ENCODE measurements at regions not wholly inside any gene's neighbourhood (a gene's known extent, or its start where the extent isn't known, plus 50 kb on each side); places are given as distances from the start of the nearest gene placed in this dataset.

DNA sequence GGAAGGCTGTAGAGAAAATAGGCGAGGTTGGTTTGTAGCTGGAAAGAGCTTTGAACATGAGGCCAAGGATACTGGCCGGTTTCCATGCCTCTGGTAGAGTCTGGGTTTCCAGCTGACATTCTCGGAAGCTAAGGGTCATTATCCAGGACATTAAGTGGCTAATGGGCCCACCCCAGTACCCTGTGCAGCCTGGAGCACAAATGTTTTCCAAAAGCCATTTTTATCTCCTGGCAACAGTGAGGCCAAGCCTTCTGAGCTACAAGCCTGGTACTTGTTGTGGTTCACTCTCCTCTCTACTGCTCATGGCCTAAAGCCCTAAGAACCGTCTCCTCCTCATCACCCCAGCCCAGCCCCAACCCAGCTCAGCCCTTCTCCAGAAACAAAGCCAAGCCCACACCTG is 122.9 kb downstream of the DMRTA2 start:
- DNase-seq (ENCODE audit: low read depth in 4 of 4, low spot score in 3 of 4), result no peak

DNA sequence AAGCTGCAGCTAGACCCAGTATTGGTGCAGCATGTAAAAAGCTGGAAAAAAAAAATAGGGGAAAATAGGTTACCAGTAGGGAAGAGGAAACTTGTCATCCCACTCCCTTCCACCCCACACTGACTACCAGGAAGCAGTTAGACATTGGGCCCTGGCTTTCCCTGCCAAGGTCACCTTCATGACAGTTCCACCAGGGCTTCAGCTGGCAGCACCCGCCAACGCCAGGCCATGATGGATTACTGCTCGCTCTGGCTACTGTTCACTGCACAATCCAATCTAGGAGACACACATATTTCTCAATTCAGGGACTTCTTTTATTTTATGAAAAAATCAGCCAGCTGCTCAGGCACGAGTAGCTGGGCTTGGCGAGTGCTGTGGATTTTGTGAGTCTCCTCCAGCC is 127.7 kb downstream of the DMRTA2 start:
- DNase-seq (ENCODE audit: low read depth in 4 of 4, low spot score in 3 of 4), result no peak

DNA sequence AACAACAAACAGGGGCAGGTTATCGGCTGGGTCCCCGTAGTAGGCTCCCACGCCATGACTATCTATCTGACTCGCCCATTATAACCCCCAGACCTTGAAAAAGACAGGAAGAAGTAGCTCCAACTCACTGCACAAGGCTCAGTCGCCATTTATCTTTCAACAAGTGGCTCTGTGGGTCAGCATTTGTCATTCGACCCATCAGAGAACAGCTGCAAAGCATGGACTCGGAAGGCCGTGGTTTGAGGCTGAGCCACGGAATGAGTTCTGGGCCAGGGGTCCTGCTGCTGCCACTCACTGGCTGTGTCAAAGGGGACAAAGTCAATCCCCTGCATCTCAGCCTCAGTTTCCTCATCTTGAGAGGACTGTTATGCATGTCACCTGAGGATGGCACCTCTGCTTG is 131.0 kb downstream of the DMRTA2 start:
- DNase-seq (ENCODE audit: low read depth in 4 of 4, low spot score in 3 of 4), result no peak

DNA sequence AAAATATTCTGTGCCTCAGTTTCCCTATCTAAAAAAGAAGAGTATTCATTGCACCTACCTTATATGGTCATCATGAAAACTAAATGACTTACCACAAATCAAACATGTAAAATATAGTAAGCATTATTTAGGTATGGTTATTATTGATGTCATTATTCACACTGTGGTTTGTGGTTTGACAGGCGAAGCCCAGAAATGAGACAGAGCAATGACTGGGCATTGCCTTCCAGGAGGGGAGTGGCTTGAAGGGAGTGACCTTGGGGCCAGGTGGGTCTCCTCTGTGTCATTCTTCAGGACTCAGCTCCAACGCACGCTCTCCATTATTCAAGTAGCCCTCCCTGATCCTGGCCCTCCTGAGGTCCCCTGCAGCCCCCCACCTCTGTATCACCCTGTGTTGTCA is 133.7 kb downstream of the DMRTA2 start:
- no peak for DNase-seq (ENCODE audit: low read depth in 4 of 4, low spot score in 3 of 4)

DNA sequence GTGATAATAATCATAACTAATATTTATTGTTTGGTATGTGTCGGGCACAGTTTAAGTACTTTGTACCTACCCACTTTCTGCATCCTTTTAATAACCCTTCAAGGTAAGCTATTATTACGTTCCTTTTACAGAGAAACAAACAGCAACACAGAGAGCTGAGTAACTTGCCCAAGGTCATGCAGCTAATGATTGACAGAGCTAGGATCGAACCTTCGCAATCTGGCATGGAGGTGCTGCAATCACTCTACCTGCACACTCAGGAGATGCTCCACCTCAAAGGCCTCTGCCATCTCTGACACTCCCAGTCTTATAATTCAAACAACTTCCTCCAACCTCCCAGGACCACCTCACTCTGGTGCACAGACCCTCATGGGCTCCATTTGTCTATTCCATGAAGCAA is 137.2 kb downstream of the DMRTA2 start:
- DNase-seq (ENCODE audit: low read depth in 4 of 4, low spot score in 3 of 4), result no peak

DNA sequence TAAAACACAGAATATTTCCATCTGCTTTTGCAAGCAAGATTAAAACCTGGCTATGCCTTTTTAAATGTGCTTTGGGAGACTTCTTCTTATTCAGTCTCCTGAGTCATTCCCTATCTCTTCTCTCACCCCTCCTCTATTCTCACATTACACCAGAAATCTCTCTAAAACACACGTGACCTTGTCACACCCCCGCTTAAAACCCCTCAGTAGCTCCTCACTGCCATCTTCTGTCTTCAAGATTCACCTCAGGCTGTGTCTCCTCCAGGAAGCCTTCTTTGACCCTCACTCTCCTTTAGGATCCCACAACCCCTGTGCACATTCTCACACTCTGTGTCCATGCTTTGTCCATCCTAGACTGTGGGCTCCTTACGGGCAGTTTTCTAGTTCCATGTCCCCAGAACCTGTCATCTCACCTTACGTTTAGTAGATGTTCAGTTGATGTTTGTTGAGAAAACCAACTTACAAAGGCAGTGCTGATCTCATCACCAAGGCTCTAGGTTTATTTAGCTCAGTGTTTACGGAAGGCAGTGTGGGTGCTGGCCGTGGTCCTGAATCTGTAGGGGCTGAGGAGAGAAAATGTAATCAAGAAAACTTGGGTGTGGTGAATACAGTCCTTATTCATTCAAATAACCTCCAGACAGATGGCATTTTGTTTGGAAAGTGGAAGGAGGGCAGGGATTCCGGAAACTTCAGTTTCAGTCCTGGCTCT is 143.5 kb downstream of the DMRTA2 start:
- peak; percentile 41 to 65 (median 50) for DNase-seq (ENCODE audit: low read depth in 4 of 4, low spot score in 3 of 4)

DNA sequence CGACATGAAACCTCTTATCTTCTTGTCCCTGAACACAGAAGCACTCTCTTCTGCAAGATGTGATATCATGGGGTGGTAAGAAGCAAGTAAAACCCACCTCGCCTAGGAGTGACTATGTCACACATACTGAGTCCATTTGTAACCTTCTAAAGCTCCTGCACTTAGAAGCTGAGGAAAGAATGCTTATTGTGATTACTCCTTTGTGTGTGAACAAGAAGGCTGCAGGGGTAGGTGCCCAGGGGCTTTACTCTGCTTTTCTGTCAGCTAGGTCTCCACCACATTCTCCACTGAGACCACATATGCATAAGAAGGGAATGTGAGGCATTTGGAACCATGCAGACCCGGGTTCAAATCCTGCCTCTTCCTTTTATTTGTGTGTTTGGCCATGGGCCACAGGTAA is 144.3 kb downstream of the DMRTA2 start:
- DNase-seq (ENCODE audit: low read depth in 4 of 4, low spot score in 3 of 4), result no peak

DNA sequence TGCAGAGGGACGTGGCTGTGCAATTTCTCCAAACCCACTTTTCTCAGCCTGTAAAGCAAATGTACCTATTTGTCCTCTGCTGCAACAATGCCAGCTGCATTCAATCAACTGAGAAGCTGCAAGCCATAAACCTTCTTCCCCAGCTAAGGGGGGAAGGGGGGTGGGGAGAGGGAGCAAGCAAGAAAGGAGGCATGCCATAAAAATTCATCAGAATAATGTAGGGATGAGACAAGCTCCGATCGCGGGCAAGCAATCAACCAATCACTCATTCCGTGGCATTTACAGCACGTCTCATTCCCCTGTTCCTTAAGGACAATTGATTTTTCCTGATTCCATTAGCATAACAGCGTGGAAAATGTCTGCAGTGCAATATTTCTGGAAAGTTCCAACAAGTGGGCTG is 144.8 kb downstream of the DMRTA2 start:
- DNase-seq (ENCODE audit: low read depth in 4 of 4, low spot score in 3 of 4), result no peak

DNA sequence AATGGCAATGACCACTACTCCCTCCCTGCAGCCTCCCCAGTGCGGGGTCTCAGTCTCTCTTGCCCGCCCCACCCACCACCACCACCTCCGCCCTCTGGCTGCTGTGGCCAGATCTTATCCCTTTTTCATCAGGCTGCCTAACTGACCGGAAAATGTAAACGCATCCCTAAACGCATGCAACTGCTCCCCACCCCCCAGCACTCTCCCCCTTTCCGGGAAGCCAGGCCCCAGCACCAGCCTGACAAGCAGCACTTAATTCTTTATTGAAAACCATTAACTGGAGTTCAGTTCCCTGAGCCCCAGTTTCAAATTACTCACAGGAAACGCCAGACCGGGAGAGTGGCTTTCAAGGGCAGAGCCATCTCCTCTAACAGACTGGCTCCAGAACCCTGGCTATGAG is 147.7 kb downstream of the DMRTA2 start:
- DNase-seq (ENCODE audit: low read depth in 4 of 4, low spot score in 3 of 4), result peak in 1 of 4 donors; percentile 20

DNA sequence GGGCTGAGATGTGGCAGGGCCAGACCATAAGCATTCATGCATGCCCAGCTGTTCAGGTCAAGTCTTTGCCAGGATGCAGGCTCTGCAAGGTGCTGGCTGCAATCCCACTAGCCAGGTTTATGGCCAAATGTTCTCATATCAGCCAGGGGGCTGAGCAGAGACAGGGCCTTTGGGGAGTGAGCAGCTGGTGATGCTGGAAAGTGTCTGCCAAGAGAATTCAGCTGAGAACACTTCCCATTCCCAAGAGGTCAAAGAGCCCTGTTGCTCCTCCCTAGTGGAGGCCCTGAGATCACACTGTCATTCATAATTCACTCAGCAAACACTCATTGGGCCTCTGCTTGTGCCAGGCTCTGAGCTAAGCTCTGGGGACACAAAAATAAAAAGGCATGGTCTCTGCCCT is 150.3 kb downstream of the DMRTA2 start:
- no peak for DNase-seq (ENCODE audit: low read depth in 4 of 4, low spot score in 3 of 4)

DNA sequence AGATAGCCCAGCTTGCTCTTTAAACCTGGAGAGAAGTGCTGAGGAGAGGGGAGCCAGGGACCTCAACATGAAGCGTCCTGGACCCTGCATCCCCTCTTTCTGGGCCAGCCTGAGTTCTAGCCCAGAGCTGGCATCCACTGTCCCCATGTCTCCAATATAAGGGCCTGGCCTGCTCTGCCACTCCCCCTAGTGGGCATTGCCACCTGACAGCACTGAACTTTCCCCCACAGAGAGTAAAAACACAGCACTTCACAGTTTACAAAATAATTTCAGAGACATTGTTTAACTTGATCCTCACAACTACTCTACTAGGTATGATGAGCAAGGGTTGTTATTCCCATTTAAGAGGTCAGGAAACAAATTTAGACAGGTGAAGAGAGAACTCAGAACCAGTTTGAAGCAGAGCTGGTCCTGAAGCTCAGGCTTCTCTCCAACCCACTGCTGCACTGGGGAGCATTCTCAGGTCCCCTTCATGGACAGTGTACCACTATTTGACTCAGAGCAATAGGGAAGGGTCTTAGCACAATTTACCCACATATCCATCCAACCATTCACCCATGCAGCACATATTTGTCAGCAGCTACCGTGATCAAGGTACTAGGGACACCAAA is 151.2 kb downstream of the DMRTA2 start:
- no peak for DNase-seq (ENCODE audit: low read depth in 4 of 4, low spot score in 3 of 4)

DNA sequence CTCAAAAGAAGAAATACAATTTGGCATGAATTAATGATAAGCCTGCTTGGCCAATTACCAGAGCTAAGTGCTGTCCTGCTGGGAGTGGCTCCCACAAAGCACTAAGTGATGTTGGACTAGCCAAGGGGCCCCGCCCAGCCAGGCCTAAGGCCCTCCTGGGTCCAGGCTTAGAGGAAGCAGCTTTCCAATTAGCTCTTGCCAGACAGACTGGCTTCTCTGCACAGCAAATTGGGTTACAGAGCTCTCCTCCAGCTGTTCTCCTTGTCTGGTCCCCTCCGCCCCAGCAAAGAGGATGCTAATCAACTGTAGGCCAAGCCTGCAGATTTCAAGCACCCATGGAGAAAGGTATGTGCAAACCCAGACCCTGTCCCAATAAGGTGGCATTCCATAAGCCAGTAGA is 151.9 kb downstream of the DMRTA2 start:
- DNase-seq (ENCODE audit: low read depth in 4 of 4, low spot score in 3 of 4), result no peak

DNA sequence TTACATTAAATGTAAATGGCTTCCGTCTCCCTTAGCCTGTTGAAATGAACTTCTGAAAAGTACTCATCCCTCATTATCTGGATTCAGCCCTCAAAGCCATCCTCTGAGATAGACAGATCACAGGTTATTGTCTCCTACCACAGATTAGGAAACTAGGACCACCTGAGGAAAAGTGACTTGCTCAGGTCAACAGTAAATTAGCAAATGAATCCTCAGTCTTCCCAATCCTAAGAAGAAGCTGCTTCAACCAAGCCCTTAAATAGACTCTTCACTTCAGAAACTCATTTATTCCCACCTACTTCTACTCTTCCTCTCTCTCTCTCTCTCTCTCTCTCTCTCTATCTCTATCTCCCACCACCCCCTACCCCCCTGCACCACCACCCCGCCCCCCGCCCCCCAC is 152.3 kb downstream of the DMRTA2 start:
- no peak for DNase-seq (ENCODE audit: low read depth in 4 of 4, low spot score in 3 of 4)

DNA sequence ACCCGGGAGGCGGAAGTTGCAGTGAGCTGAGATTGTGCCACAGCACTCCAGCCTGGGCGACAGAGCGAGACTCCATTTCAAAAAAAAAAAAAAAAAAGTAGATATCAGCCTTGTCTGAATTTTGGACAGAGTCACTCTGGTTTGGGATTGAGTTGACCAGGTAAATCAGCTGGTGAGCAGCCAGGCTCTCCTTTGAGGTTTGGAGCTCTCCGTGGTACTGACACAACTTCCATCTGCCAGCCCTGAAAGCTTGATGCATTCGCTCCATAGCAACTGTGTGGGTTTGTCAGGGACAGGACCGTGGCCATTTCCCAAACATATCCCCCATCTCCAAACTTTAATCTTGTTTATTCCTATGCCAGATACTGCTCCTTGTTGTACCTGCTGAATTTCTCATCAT is 155.2 kb downstream of the DMRTA2 start:
- DNase-seq (ENCODE audit: low read depth in 4 of 4, low spot score in 3 of 4), result peak in 2 of 4 donors; percentile 32 to 46

DNA sequence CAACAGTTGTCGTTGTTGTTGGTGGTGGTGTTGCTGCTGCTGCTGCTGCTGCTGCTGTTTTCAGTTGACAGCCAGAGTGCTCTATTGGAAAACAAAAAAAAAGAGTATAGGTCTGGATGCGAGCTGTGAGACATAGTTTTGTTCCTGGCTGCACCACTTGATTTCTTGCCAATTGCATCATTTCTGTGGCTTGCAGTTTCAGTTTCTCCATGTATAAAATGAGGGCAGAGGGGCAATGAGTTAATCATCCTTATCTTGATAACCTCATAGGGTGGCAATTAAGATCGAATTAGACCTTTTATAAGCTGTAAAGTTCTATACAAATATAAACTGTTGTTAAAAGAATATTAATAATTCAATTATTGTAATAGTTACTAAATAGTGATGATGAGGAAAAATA is 156.7 kb downstream of the DMRTA2 start:
- DNase-seq (ENCODE audit: low read depth in 4 of 4, low spot score in 3 of 4), result no peak

DNA sequence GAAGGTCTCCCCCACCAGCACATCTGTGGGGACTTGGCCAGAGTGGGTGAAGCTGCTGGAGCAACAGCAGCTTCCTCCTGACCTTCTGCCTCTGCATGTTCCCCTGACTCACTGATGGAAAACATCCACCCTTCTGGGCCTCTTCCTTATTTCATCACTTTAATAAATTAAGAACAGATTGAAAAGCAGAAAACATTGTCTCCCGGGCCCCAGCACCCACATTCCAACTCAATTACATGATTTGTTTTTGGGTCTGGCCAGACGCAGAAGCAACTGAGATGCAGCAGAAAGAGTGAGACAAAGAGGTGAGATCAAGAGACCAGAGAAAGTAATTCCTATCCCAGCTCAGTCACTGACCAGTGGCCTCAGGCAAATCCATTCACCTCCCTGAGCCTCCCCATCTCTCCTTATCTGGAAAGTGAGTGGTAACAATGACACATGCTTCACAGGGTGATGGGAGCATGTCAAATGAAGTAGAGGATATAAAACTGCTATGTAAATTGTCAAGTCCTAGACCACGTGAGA is 157.1 kb downstream of the ELAVL4 start:
- no peak for DNase-seq (ENCODE audit: low read depth in 4 of 4, low spot score in 3 of 4)

DNA sequence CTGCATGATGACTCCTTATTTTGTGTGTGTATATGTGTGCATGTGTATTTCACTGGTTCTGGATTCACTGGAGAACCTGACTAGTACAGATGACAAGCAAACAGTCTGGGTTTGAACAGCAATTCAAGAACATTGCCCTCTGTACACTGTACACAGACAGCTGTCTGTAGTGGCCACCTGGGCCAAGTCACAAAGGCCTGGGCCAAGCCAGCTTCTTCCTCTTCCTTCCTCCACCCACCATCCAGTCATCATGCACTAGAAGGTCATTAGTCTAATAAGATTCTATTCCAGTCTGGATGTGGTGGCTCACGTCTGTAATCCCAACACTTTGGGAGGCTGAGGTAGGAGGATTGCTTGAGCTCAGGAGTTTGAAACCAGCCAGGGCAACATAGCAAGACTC is 155.9 kb downstream of the ELAVL4 start:
- DNase-seq (ENCODE audit: low read depth in 4 of 4, low spot score in 3 of 4), result no peak

DNA sequence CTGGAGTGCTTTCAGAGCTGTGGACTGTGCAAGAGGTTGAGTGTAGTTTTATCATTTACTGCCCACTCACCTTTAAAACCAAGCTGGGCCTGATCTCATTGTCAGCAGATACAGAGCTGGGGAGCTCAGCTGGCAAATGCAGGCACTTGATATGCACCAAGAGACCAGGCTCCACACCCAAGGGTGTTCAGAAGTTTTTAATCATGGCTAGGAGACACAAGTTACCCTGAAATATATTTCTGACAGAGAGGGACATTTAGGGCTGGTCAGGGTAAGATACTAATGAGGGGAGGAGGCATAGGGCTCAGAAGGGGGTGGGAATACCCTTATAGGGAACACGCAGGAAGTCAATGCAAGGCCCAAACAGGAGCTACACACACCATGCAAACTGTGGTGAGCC is 153.7 kb downstream of the ELAVL4 start:
- DNase-seq (ENCODE audit: low read depth in 4 of 4, low spot score in 3 of 4), result no peak

DNA sequence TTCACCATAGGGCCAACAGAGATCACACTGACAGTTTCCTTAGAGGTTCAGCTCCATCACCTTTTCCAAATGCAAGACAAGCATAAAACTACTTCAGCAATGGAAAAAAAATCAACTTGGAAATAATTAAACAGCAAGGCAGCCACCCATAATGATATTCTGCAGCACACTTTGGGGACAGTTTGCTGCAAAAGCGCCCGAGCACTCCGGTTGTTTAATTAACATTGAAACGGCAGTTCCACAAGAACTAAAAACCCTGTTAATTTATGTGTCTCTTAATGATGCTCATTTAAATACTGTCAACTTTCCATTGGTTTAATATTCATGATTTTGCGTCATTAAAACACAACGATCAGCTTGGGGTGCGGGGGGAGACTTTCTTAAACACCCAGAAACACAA is 153.2 kb downstream of the ELAVL4 start:
- DNase-seq (ENCODE audit: low read depth in 4 of 4, low spot score in 3 of 4), result no peak

DNA sequence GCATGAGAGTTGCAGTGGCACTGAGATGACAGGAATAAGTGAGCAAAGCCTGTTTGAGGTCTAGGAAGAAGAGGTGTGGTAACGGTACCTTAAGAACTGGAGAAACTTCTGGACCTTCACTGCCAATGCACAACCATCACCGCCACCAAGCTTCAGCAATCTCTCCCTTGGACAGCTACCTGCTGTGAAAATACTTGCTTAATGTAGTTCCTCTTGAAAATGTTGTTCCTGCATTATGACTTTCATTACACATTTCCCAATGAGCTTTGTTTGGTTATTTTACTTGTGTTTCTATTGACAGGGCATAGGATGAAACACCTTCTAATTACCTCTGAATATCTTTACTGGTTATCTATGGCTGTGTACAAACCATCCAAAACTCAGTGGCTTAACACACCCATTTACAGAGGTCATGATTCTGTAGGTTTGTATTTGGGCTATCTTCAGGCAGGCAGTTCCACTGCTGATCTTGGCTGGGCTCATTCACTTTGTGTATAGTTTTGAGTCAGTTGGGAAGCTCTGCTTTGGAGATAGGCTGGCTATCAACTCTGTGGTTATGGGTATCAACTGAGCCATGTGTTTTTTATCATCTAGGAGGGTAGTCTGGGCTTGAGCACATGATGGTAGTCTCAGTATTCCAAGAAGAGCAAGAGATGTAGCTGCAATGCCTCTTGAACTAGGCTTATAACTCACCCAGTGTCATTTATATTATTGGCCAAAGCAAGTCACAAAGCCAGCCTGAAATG is 149.4 kb downstream of the ELAVL4 start:
- DNase-seq (ENCODE audit: low read depth in 4 of 4, low spot score in 3 of 4), result no peak

DNA sequence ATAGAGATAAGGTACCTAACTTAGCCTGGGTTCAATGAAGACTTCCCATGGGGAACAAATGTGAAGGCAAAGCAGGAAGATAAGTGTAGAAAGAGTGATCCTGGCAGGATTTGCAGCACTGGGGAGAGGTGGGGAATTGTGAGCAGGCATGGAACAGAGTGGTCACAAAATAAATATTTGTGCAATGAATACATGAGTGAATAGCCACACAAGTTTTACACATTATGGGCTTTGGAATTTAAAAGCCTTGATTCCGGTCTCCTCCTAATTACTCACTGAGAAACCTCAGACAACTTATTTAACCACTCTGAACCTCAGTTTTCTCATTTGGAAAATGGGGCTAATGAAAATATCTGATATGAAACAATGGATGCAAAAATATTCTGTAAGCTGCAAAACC is 148.3 kb downstream of the ELAVL4 start:
- no peak for DNase-seq (ENCODE audit: low read depth in 4 of 4, low spot score in 3 of 4)
